ENCODE measurements at regions not wholly inside any gene's neighbourhood (a gene's known extent, or its start where the extent isn't known, plus 50 kb on each side); places are given as distances from the start of the nearest gene placed in this dataset.
A peak's percentile ranks its signal among the peaks of the same experiment; 100 is the strongest.
"Not testable (repeated sequence)": the region's sequence is repeated elsewhere in the genome, so short reads cannot be mapped to it uniquely, and the experiment has no call there.

- peak; percentile 38 for DNase-seq
These were observed 132.5 kb upstream of the SLC8A1 start for GRCh38 chr2:40584432-40584831.

- DNase-seq: no peak
These were observed 139.9 kb upstream of the SLC8A1 start for GRCh38 chr2:40591774-40592173.

GRCh38 chr2:40592218-40592617 lies 140.3 kb upstream of the SLC8A1 start:
- no peak for DNase-seq

- DNase-seq: peak; percentile 22
These were observed 155.0 kb upstream of the SLC8A1 start for GRCh38 chr2:40606862-40607261.

- no peak for DNase-seq
These were observed 159.3 kb upstream of the SLC8A1 start for GRCh38 chr2:40611196-40611595.

- DNase-seq: peak; percentile 72
These were observed 174.0 kb upstream of the SLC8A1 start for GRCh38 chr2:40625849-40626248.

- DNase-seq: no peak
These were observed 176.7 kb upstream of the SLC8A1 start for GRCh38 chr2:40628556-40628955.

GRCh38 chr2:40629768-40630434 lies 178.0 kb upstream of the SLC8A1 start:
- no peak for DNase-seq

GRCh38 chr2:40639320-40639719 lies 187.4 kb upstream of the SLC8A1 start:
- no peak for DNase-seq

- DNase-seq: peak; percentile 26
These were observed 190.3 kb upstream of the SLC8A1 start for GRCh38 chr2:40642237-40642636.

GRCh38 chr2:40642726-40643125 lies 190.8 kb upstream of the SLC8A1 start:
- no peak for DNase-seq

GRCh38 chr2:40646642-40647041 lies 194.8 kb upstream of the SLC8A1 start:
- no peak for DNase-seq

GRCh38 chr2:40652155-40652554 lies 200.3 kb upstream of the SLC8A1 start:
- DNase-seq: no peak

- no peak for DNase-seq
These were observed 201.9 kb upstream of the SLC8A1 start for GRCh38 chr2:40653829-40654228.

GRCh38 chr2:40654346-40654745 lies 202.5 kb upstream of the SLC8A1 start:
- peak; percentile 5 for DNase-seq

GRCh38 chr2:40658941-40659340 lies 207.1 kb upstream of the SLC8A1 start:
- peak; percentile 51 for DNase-seq

GRCh38 chr2:40665493-40666232 lies 213.8 kb upstream of the SLC8A1 start:
- no peak for DNase-seq

GRCh38 chr2:40666398-40666797 lies 214.5 kb upstream of the SLC8A1 start:
- DNase-seq: peak; percentile 3

GRCh38 chr2:40668425-40668824 lies 216.5 kb upstream of the SLC8A1 start:
- DNase-seq: peak; percentile 36

- not testable (repeated sequence) for DNase-seq
These were observed 224.4 kb upstream of the SLC8A1 start for GRCh38 chr2:40676134-40676790.

- DNase-seq: no peak
These were observed 228.7 kb upstream of the SLC8A1 start for GRCh38 chr2:40680547-40680946.

GRCh38 chr2:40690036-40690435 lies 238.1 kb upstream of the SLC8A1 start:
- DNase-seq: no peak

GRCh38 chr2:40690525-40690924 lies 238.6 kb upstream of the SLC8A1 start:
- DNase-seq: no peak
